Aorta (tissue), 5 donors: ENCODE measurements at regions not wholly inside any gene's neighbourhood (a gene's known extent, or its start where the extent isn't known, plus 50 kb on each side); places are given as distances from the start of the nearest gene placed in this dataset.

Experiments used
- ATAC-seq: fragments of 200-7000 bp; cut with Tn5 transposase; one replicate; pipeline ENCODE4 v1.9.1; 2022; ENCODE audit warnings: moderate library complexity; ENCODE audit not compliant: low FRiP score
- DNase-seq, 2 donors: peaks; one replicate each; pipeline ENCODE4 v3.0.0-alpha.2; 2020
- H3K27ac ChIP-seq, 2 donors: one replicate each; pipeline ENCODE4 v1.5.1; 2013; ENCODE audit warnings: low read length in 2 of 2, mild to moderate bottlenecking in 2 of 2, moderate library complexity in 2 of 2, control low read depth in 1 of 2, inconsistent platforms in 1 of 2, low read depth in 1 of 2
- H3K27me3 ChIP-seq, 2 donors: one replicate each; pipeline ENCODE4 v1.6.1; 2013; ENCODE audit warnings: control low read depth in 1 of 2, low read length in 1 of 2, mild to moderate bottlenecking in 1 of 2, moderate library complexity in 1 of 2; ENCODE audit not compliant: insufficient read depth in 2 of 2, control insufficient read depth in 1 of 2
- H3K36me3 ChIP-seq, 2 donors: one replicate each; pipeline ENCODE4 v1.6.1; 2013; ENCODE audit warnings: control low read depth in 1 of 2, low read length in 1 of 2, mild to moderate bottlenecking in 1 of 2; ENCODE audit not compliant: insufficient read depth in 2 of 2, control insufficient read depth in 1 of 2
- H3K4me1 ChIP-seq, 2 donors: one replicate each; pipeline ENCODE4 v1.6.1; 2013; ENCODE audit warnings: low read length in 2 of 2, control low read depth in 1 of 2, mild to moderate bottlenecking in 1 of 2, moderate library complexity in 1 of 2; ENCODE audit not compliant: insufficient read depth in 2 of 2, control insufficient read depth in 1 of 2
- H3K4me3 ChIP-seq, 2 donors: one replicate each; pipeline ENCODE4 v1.5.1; 2013; ENCODE audit warnings: low read length in 2 of 2, control low read depth in 1 of 2, mild to moderate bottlenecking in 1 of 2
- H3K9me3 ChIP-seq: one replicate; pipeline ENCODE4 v1.6.1; 2013; ENCODE audit warnings: mild to moderate bottlenecking, low read length; ENCODE audit not compliant: control insufficient read depth
- WGBS, 2 donors: extraction: QIAGEN DNeasy Blood & Tissue Kit; methylation state at CpG; one replicate each; pipeline ENCODE4 v1.1.7; 2013; 5-methylcytosine and 5-hydroxymethylcytosine counted together
- intact Hi-C, 2 donors: fragments of 100-400 bp; cut with DNase I; formaldehyde crosslinking; loops; one replicate each; pipeline versions ENCODE4 v1.14.2 to v1.15.0; 2022
- donor health status: healthy with polysubstance abuse.
- donor health status: Bipolar disorder and iron deficiency.
- donor health status: DM: no; HTN: no; CAD: no.
- donor health status: DM: no; HTN: no; CAD: no.
- donor health status: DM: yes; HTN: yes; CAD: no.

GRCh38 chr3:152891678-152892077, 56.7 kb downstream of the P2RY1 start:
- Histone ChIP-seq H3K36me3 (no peaks in the 10 kb centered on the region), H3K9me3 (no peaks in the 10 kb centered on the region), H3K4me3 (no peak overlapping the region), H3K27ac (no peak overlapping the region), H3K27me3 (no peaks in the 10 kb centered on the region), H3K4me1 (no peaks in the 10 kb centered on the region)
- intact Hi-C loops = no loop called here
- DNase-seq (no peak), ATAC-seq (no peak)
- WGBS, 2 donors = 80 to 81% methylated on average over 1 of the region's 1 CpG

GRCh38 chr3:152892446-152892845, 57.5 kb downstream of the P2RY1 start:
- Histone ChIP-seq H3K27ac (no peak overlapping the region), H3K4me3 (no peak overlapping the region), H3K4me1 (no peaks in the 10 kb centered on the region), H3K9me3 (no peaks in the 10 kb centered on the region), H3K27me3 (no peaks in the 10 kb centered on the region), H3K36me3 (no peaks in the 10 kb centered on the region)
- DNase-seq = no peak
- no peak for ATAC-seq
- intact Hi-C loops = no loop called here

GRCh38 chr3:152893647-152894046, 58.7 kb downstream of the P2RY1 start:
- Histone ChIP-seq H3K27me3 (no peaks in the 10 kb centered on the region), H3K27ac (no peak overlapping the region), H3K4me3 (no peak overlapping the region), H3K4me1 (no peaks in the 10 kb centered on the region), H3K9me3 (no peaks in the 10 kb centered on the region), H3K36me3 (no peaks in the 10 kb centered on the region)
- DNase-seq (no peak), ATAC-seq (no peak)
- 66 to 84% methylated on average over 3 of the region's 3 CpGs for WGBS, 2 donors
- intact Hi-C loops = no loop called here

- no peaks in the 10 kb centered on the region for H3K27me3 ChIP-seq
- ATAC-seq (no peak), DNase-seq (no peak)
- H3K4me1 ChIP-seq = no peaks in the 10 kb centered on the region
- H3K27ac ChIP-seq = no peak overlapping the region
- H3K4me3 ChIP-seq = no peak overlapping the region
- intact Hi-C loops = no loop called here
- WGBS, 2 donors = 70 to 75% methylated on average over 2 of the region's 2 CpGs
- peaks cover 1% of the 10 kb centered on the region for H3K9me3 ChIP-seq
- no peaks in the 10 kb centered on the region for H3K36me3 ChIP-seq
These were observed 64.4 kb downstream of the P2RY1 start for GRCh38 chr3:152899306-152899705.

GRCh38 chr3:152902141-152902669, 67.3 kb downstream of the P2RY1 start:
- intact Hi-C loops = no loop called here
- WGBS, 2 donors = 89 to 93% methylated on average over 2 of the region's 2 CpGs

GRCh38 chr3:152905631-152906030, 70.7 kb downstream of the P2RY1 start:
- DNase-seq (no peak), ATAC-seq (no peak)
- Histone ChIP-seq H3K9me3 (peaks cover 1% of the 10 kb centered on the region), H3K36me3 (no peaks in the 10 kb centered on the region), H3K27me3 (no peaks in the 10 kb centered on the region), H3K27ac (no peak overlapping the region), H3K4me1 (no peaks in the 10 kb centered on the region), H3K4me3 (no peak overlapping the region)
- intact Hi-C loops = no loop called here

More at GRCh38 chr3:152902141-152902669, 67.3 kb downstream of the P2RY1 start:
- Histone ChIP-seq H3K27me3 (no peaks in the 10 kb centered on the region), H3K36me3 (no peaks in the 10 kb centered on the region), H3K27ac (no peak overlapping the region), H3K4me1 (no peaks in the 10 kb centered on the region), H3K9me3 (peaks cover 1% of the 10 kb centered on the region), H3K4me3 (no peak overlapping the region)
- no peak for DNase-seq
- ATAC-seq = no peak

- intact Hi-C loops = no loop called here
- no peak overlapping the region for H3K4me3 ChIP-seq
- H3K27me3 ChIP-seq = no peaks in the 10 kb centered on the region
- no peak overlapping the region for H3K27ac ChIP-seq
- H3K9me3 ChIP-seq = no peaks in the 10 kb centered on the region
- ATAC-seq = peak; percentile 70
- DNase-seq = peak in 1 of 2 donors; percentile 45
- no peaks in the 10 kb centered on the region for H3K4me1 ChIP-seq
- no peaks in the 10 kb centered on the region for H3K36me3 ChIP-seq
- 0 to 11% methylated on average over 2 of the region's 2 CpGs for WGBS, 2 donors
These were observed 74.4 kb downstream of the P2RY1 start for GRCh38 chr3:152909180-152909883.

- Histone ChIP-seq H3K27me3 (no peaks in the 10 kb centered on the region), H3K9me3 (no peaks in the 10 kb centered on the region), H3K36me3 (no peaks in the 10 kb centered on the region), H3K27ac (no peak overlapping the region), H3K4me3 (no peak overlapping the region), H3K4me1 (no peaks in the 10 kb centered on the region)
- intact Hi-C loops = no loop called here
- ATAC-seq (no peak), DNase-seq (no peak)
- 85 to 88% methylated on average over 4 of the region's 4 CpGs for whole genome bisulfite sequencing, 2 donors
These were observed 75.3 kb downstream of the P2RY1 start for GRCh38 chr3:152910211-152910610.

- Histone ChIP-seq H3K36me3 (no peaks in the 10 kb centered on the region), H3K27ac (no peak overlapping the region), H3K4me1 (no peaks in the 10 kb centered on the region), H3K27me3 (no peaks in the 10 kb centered on the region), H3K4me3 (no peak overlapping the region), H3K9me3 (no peaks in the 10 kb centered on the region)
- no peak for ATAC-seq
- intact Hi-C loops = no loop called here
- DNase-seq = no peak
- 61 to 79% methylated on average over 1 of the region's 1 CpG for WGBS, 2 donors
These were observed 76.0 kb downstream of the P2RY1 start for GRCh38 chr3:152910966-152911365.
